Esophagus squamous epithelium (tissue), 5 donors: ENCODE measurements at regions not wholly inside any gene's neighbourhood (a gene's known extent, or its start where the extent isn't known, plus 50 kb on each side); places are given as distances from the start of the nearest gene placed in this dataset.

Source experiments
- DNase-seq: peaks from one replicate; lab custom pipeline; 2025; lab: John Stamatoyannopoulos, UW
- H3K27ac ChIP-seq, 4 donors: fragments of 200-600 bp; sonication (generic); one replicate each; pipeline ENCODE4 v1.5.1; 2016 to 2019; ENCODE audit warnings: mild to moderate bottlenecking in 1 of 4
- H3K27me3 ChIP-seq, 4 donors: fragments of 200-600 bp; sonication (generic); 1 replicate in 3 of 4; 2 replicates in 1 of 4; pipeline versions ENCODE4 v1.5.1 to v1.6.0; 2017 to 2021; ENCODE audit warnings: antibody characterized with exemption in 1 of 4
- H3K36me3 ChIP-seq, 3 donors: fragments of 200-600 bp; sonication (generic); one replicate each; pipeline ENCODE4 v1.5.1; 2016 to 2019
- H3K4me1 ChIP-seq, 3 donors: fragments of 200-600 bp; sonication (generic); one replicate each; pipeline ENCODE4 v1.5.1; 2017 to 2019
- H3K4me3 ChIP-seq, 4 donors: fragments of 200-600 bp; sonication (generic); 1 replicate in 3 of 4; 2 replicates in 1 of 4; pipeline ENCODE4 v1.5.1; 2016 to 2019; ENCODE audit warnings: mild to moderate bottlenecking in 2 of 4, moderate library complexity in 1 of 4
- H3K9me3 ChIP-seq, 3 donors: fragments of 200-600 bp; sonication (generic); one replicate each; pipeline ENCODE4 v1.5.1; 2016 to 2019
- CTCF ChIP-seq, 6 experiments: fragments of 450-650 bp in 4 of 6; fragments of 200-600 bp in 2 of 6; sonication (generic) in 2 of 6; IDR thresholded peaks; one replicate each; pipeline ENCODE4 v1.5.1; 2016 to 2019; ENCODE audit warnings: antibody characterized with exemption in 6 of 6, mild to moderate bottlenecking in 4 of 6, moderate library complexity in 4 of 6
- POLR2A ChIP-seq, 4 donors: fragments of 450-650 bp; IDR thresholded peaks; one replicate each; pipeline ENCODE4 v1.6.1; 2017; ENCODE audit warnings: antibody characterized with exemption in 4 of 4, mild to moderate bottlenecking in 4 of 4, moderate library complexity in 3 of 4
- WGBS, 2 donors: methylation state at CpG; one replicate each; pipeline ENCODE4 v1.1.5; 2018; 5-methylcytosine and 5-hydroxymethylcytosine counted together
- intact Hi-C: fragments of 100-400 bp; cut with DNase I; formaldehyde crosslinking; loops from one replicate; pipeline ENCODE4 v1.15.0; 2022
- donor health status: DM: yes; HTN: yes; CAD: no.

- no peak overlapping the region for H3K4me3 ChIP-seq
- intact Hi-C loops = no loop called here
- H3K27me3 ChIP-seq = no peaks in the 10 kb centered on the region
- no peaks in the 10 kb centered on the region for H3K9me3 ChIP-seq
- no peak for DNase-seq
- no peak overlapping the region for H3K27ac ChIP-seq
- TF ChIP-seq POLR2A (IDR thresholded peaks at IDR 0.05) (no peak), CTCF (IDR thresholded peaks at IDR 0.05) (no peak)
- no peaks in the 10 kb centered on the region for H3K36me3 ChIP-seq
- no peaks in the 10 kb centered on the region for H3K4me1 ChIP-seq
- 50 to 64% methylated on average over 2 of the region's 2 CpGs for WGBS, 2 donors
These were observed 1248.3 kb downstream of the PCDH18 start for GRCh38 chr4:136283977-136284376.

GRCh38 chr4:136281889-136282288 lies 1250.4 kb downstream of the PCDH18 start:
- no peak overlapping the region for H3K27ac ChIP-seq
- no peak overlapping the region for H3K4me3 ChIP-seq
- H3K4me1 ChIP-seq = no peaks in the 10 kb centered on the region
- no peak for DNase-seq
- H3K9me3 ChIP-seq = no peaks in the 10 kb centered on the region
- no peaks in the 10 kb centered on the region for H3K27me3 ChIP-seq
- intact Hi-C loops = no loop called here
- 21 to 38% methylated on average over 1 of the region's 1 CpG for WGBS, 2 donors
- no peaks in the 10 kb centered on the region for H3K36me3 ChIP-seq
- TF ChIP-seq CTCF (IDR thresholded peaks at IDR 0.05) (no peak), POLR2A (IDR thresholded peaks at IDR 0.05) (no peak)

GRCh38 chr4:136281307-136281706 lies 1251.0 kb downstream of the PCDH18 start:
- intact Hi-C loops = no loop called here
- no peak for TF ChIP-seq CTCF (IDR thresholded peaks at IDR 0.05)
- TF ChIP-seq POLR2A (IDR thresholded peaks at IDR 0.05) = no peak
- no peaks in the 10 kb centered on the region for H3K9me3 ChIP-seq
- no peak overlapping the region for H3K4me3 ChIP-seq
- no peaks in the 10 kb centered on the region for H3K27me3 ChIP-seq
- 71 to 81% methylated on average over 6 of the region's 6 CpGs for WGBS, 2 donors
- H3K4me1 ChIP-seq = no peaks in the 10 kb centered on the region
- H3K36me3 ChIP-seq = no peaks in the 10 kb centered on the region
- DNase-seq = no peak
- H3K27ac ChIP-seq = no peak overlapping the region

DNA sequence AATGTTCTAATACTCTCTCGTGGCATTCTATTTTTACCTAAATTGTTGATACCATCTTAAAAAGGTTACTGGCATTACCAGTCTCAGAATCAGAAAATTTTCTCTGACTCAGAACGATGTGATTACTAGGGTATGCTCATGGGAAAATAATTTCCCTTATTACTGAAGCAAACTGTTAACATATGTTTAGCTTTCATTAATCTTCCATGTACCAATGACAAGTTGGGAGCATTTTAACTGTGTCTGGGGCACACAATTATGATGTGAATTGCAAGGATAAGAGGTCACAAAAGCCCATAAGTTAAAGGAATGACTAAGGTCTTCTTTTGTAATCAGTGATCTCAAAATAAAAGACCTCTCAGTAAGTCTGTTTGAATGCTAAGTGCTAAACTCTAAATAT lies 1254.6 kb downstream of the PCDH18 start:
- Histone ChIP-seq H3K4me3 (no peak overlapping the region), H3K27me3 (no peaks in the 10 kb centered on the region), H3K36me3 (no peaks in the 10 kb centered on the region), H3K27ac (no peak overlapping the region), H3K4me1 (no peaks in the 10 kb centered on the region), H3K9me3 (no peaks in the 10 kb centered on the region)
- intact Hi-C loops = no loop called here
- WGBS, 2 donors = 43 to 55% methylated on average over 2 of the region's 2 CpGs
- TF ChIP-seq POLR2A (IDR thresholded peaks at IDR 0.05) (no peak), CTCF (IDR thresholded peaks at IDR 0.05) (no peak)
- no peak for DNase-seq

DNA sequence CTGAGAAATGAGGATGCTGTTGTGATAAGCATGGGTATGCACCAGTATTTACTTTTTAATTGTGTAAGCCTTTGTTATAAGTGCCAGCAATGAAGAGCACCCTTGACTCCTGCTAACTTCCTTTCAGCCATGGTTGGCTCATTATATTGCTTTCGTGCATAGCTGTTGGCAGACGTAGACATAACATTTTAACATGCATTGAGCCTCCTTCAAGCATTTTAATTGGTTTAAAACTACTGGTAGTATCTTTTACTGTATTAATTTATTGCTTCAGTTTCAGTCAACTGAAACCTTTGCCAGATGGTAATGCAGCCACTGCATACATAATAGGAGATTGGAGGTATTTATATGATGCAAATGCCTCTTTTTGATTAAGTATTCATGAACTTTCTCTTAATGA lies 1285.4 kb downstream of the PCDH18 start:
- 21 to 39% methylated on average over 2 of the region's 2 CpGs for WGBS, 2 donors
- Histone ChIP-seq H3K27me3 (no peaks in the 10 kb centered on the region), H3K36me3 (no peaks in the 10 kb centered on the region), H3K9me3 (no peaks in the 10 kb centered on the region), H3K4me3 (no peak overlapping the region), H3K27ac (no peak overlapping the region), H3K4me1 (no peaks in the 10 kb centered on the region)
- intact Hi-C loops = no loop called here
- TF ChIP-seq CTCF (IDR thresholded peaks at IDR 0.05) (no peak), POLR2A (IDR thresholded peaks at IDR 0.05) (no peak)
- DNase-seq = no peak
